ENCODE measurements at regions not wholly inside any gene's neighbourhood (a gene's known extent, or its start where the extent isn't known, plus 50 kb on each side); places are given as distances from the start of the nearest gene placed in this dataset.

DNA sequence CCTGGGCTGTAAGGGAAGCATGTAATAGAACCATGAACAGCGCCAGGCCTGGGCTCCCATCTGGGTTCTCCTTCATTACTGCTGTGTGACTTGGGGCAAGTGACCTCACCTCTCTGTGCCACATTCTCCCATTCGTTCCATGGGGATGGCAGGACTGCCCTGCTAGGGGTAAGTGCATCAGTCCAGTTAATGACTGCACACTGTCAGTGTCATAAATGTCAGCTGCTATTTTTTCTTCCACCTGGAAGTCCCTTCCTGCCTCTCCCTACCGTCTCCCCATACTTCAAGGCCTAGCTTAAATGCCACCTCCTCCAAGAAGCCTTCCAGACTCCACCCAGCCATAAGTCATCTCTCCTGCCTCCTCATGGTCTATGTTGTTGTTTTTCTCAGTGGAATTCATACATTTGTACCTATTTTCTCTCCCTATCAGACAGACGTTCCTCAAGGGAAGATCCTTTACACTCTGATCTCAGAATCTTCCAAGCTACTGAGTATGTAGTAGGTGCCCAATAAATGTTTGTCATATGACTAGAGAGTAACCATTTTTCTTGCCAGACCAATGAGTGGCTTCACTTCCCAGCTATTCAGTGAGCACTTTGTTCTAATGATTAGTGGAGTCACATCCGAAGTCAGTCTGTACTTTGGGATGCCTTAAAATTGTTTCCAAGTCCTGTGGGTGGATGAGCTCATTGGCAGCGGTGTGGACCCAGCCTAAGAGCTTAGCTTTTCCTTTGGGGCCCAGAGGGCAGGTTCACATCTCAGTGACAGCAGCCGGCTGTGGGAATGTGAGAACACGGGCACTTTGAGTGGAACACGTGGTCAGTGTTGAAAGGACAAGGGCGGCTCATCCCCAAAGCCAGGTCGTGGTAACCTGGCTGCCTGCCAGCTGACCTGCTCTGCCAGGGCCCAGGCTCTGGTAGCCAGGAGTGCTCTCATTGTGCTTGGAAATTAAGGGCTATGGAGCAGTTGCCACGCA, 147.5 kb upstream of the GSE1 start (continued):
- TF ChIP-seq ZFP82 (CRISPR knock-in tag; IDR thresholded peaks at IDR 0.05; ENCODE audit: borderline replicate concordance) (no peak), FOXJ3 (CRISPR knock-in tag; IDR thresholded peaks at IDR 0.05; ENCODE audit: borderline replicate concordance) (no peak), FOXA1 (IDR thresholded peaks at IDR 0.05) (no peak), FOXA1 (CRISPR knock-in tag; IDR thresholded peaks at IDR 0.05) (no peak), RELA (CRISPR knock-in tag; IDR thresholded peaks at IDR 0.05) (no peak), WIZ (CRISPR knock-in tag; IDR thresholded peaks at IDR 0.05) (no peak), ZBTB42 (CRISPR knock-in tag; IDR thresholded peaks at IDR 0.05) (no peak), PCBP1 (IDR thresholded peaks at IDR 0.05; ENCODE audit: borderline replicate concordance, low read depth, low read length) (0 out of 2 replicates have a peak, but pooled peaks have one; percentile 27), KLF11 (CRISPR knock-in tag; IDR thresholded peaks at IDR 0.05) (no peak), ZNF550 (CRISPR knock-in tag; IDR thresholded peaks at IDR 0.05; ENCODE audit: borderline replicate concordance) (no peak), ZNF350 (CRISPR knock-in tag; IDR thresholded peaks at IDR 0.05; ENCODE audit: borderline replicate concordance, low read depth) (no peak), TEAD3 (CRISPR knock-in tag; optimal IDR thresholded peaks at IDR 0.05; ENCODE audit: borderline replicate concordance) (peak; percentile 44), SRSF4 (IDR thresholded peaks at IDR 0.05; ENCODE audit: low read depth, low read length, poor library complexity, severe bottlenecking) (no peak), RNF2 (conservative IDR thresholded peaks at IDR 0.05; ENCODE audit: low read depth) (no peak), HOXA3 (CRISPR knock-in tag; IDR thresholded peaks at IDR 0.05) (peak; percentile 14; the same call in 1 of the 2 replicates), NRL (CRISPR knock-in tag; IDR thresholded peaks at IDR 0.05; ENCODE audit: borderline replicate concordance) (no peak), TSC22D2 (CRISPR knock-in tag; IDR thresholded peaks at IDR 0.05; ENCODE audit: borderline replicate concordance) (no peak)
- TF ChIP-seq, protein P1, sequence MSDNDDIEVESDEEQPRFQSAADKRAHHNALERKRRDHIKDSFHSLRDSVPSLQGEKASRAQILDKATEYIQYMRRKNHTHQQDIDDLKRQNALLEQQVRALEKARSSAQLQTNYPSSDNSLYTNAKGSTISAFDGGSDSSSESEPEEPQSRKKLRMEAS (IDR thresholded peaks at IDR 0.05) = peak; percentile 72
- TF ChIP-seq, protein P2, sequence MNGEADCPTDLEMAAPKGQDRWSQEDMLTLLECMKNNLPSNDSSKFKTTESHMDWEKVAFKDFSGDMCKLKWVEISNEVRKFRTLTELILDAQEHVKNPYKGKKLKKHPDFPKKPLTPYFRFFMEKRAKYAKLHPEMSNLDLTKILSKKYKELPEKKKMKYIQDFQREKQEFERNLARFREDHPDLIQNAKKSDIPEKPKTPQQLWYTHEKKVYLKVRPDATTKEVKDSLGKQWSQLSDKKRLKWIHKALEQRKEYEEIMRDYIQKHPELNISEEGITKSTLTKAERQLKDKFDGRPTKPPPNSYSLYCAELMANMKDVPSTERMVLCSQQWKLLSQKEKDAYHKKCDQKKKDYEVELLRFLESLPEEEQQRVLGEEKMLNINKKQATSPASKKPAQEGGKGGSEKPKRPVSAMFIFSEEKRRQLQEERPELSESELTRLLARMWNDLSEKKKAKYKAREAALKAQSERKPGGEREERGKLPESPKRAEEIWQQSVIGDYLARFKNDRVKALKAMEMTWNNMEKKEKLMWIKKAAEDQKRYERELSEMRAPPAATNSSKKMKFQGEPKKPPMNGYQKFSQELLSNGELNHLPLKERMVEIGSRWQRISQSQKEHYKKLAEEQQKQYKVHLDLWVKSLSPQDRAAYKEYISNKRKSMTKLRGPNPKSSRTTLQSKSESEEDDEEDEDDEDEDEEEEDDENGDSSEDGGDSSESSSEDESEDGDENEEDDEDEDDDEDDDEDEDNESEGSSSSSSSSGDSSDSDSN (CRISPR knock-in tag; IDR thresholded peaks at IDR 0.05) = peak; percentile 32; the same call in 1 of the 2 replicates
- TF ChIP-seq, protein P3, sequence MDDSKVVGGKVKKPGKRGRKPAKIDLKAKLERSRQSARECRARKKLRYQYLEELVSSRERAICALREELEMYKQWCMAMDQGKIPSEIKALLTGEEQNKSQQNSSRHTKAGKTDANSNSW (CRISPR knock-in tag; IDR thresholded peaks at IDR 0.05; ENCODE audit: borderline replicate concordance) = no peak
- TF ChIP-seq, protein P4, sequence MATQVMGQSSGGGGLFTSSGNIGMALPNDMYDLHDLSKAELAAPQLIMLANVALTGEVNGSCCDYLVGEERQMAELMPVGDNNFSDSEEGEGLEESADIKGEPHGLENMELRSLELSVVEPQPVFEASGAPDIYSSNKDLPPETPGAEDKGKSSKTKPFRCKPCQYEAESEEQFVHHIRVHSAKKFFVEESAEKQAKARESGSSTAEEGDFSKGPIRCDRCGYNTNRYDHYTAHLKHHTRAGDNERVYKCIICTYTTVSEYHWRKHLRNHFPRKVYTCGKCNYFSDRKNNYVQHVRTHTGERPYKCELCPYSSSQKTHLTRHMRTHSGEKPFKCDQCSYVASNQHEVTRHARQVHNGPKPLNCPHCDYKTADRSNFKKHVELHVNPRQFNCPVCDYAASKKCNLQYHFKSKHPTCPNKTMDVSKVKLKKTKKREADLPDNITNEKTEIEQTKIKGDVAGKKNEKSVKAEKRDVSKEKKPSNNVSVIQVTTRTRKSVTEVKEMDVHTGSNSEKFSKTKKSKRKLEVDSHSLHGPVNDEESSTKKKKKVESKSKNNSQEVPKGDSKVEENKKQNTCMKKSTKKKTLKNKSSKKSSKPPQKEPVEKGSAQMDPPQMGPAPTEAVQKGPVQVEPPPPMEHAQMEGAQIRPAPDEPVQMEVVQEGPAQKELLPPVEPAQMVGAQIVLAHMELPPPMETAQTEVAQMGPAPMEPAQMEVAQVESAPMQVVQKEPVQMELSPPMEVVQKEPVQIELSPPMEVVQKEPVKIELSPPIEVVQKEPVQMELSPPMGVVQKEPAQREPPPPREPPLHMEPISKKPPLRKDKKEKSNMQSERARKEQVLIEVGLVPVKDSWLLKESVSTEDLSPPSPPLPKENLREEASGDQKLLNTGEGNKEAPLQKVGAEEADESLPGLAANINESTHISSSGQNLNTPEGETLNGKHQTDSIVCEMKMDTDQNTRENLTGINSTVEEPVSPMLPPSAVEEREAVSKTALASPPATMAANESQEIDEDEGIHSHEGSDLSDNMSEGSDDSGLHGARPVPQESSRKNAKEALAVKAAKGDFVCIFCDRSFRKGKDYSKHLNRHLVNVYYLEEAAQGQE (IDR thresholded peaks at IDR 0.05; ENCODE audit: borderline replicate concordance in 1 of 2, low read depth in 1 of 2, low read length in 2 of 2) = no peak
